22Rv1 (cell line): ENCODE measurements at regions not wholly inside any gene's neighbourhood (a gene's known extent, or its start where the extent isn't known, plus 50 kb on each side); places are given as distances from the start of the nearest gene placed in this dataset.

Experiments
- H3K27ac ChIP-seq: fragments of 450-650 bp; 2 replicates; pipeline ENCODE4 v1.5.1; 2017
- ZFX ChIP-seq: fragments of 450-650 bp; IDR thresholded peaks from 2 replicates; pipeline ENCODE4 v1.6.1; 2017; ENCODE audit warnings: antibody characterized with exemption, borderline replicate concordance
- TF ChIP-seq, protein P1 (sequence below): fragments of 450-650 bp; IDR thresholded peaks from 2 replicates; pipeline ENCODE4 v1.5.1; 2017; ENCODE audit warnings: mild to moderate bottlenecking

DNA sequence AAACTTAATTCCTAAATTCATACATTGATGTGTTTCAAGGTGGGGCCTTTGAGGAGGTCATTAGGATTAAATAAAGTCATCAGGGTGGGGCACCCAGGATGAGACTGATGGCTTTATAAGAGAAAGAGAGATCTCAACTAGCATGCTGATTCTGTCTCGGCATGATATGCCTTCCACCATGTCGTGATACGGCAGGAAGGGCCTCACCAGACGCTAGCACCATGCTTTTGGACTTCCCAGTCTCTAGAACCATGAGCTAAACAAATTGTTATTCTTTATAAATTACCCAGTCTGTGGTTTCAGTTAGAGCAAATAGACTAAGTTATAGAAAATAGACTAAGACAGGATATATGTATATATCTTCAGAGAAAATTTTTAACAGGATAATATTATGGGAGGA, 759.6 kb downstream of the MED13L start:
- H3K27ac ChIP-seq = no peak overlapping the region
- TF ChIP-seq ZFX = no peak
- TF ChIP-seq, protein P1, sequence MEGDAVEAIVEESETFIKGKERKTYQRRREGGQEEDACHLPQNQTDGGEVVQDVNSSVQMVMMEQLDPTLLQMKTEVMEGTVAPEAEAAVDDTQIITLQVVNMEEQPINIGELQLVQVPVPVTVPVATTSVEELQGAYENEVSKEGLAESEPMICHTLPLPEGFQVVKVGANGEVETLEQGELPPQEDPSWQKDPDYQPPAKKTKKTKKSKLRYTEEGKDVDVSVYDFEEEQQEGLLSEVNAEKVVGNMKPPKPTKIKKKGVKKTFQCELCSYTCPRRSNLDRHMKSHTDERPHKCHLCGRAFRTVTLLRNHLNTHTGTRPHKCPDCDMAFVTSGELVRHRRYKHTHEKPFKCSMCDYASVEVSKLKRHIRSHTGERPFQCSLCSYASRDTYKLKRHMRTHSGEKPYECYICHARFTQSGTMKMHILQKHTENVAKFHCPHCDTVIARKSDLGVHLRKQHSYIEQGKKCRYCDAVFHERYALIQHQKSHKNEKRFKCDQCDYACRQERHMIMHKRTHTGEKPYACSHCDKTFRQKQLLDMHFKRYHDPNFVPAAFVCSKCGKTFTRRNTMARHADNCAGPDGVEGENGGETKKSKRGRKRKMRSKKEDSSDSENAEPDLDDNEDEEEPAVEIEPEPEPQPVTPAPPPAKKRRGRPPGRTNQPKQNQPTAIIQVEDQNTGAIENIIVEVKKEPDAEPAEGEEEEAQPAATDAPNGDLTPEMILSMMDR = no peak

DNA sequence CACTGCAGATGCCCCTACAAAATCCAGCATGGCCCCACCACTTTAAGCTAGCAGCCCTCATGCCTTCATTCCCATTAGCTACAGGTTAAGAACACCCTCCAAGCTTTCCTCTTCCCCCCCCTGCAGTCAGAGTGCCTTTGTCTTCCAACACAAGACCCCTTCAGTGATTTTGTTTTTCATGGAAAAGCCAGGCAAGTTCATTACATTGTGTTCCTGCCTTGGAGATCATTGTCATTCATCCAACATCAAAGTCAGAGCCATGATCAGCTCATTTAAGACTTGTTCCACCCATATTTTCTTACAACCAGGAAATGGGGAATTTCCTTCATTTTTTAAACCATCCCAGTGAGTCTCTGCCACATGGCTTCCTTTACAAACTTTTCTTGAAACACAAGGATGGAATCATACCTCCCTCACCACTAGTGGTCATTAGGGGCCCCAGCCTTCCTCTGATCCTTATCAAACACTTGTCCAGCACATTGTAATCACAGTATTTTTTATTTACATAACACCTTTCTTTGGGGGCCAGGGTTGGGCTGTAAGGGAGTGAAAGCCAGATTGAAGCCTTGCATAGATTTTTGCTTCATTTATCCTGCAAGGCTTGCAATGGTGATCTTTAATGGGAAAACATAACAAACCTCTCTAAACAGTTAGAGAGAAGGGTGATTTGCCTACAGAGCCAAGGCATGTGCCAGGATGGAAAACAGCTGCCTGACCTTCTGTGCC, 765.3 kb downstream of the MED13L start:
- TF ChIP-seq, protein P1 = no peak
- TF ChIP-seq ZFX = no peak
- no peak overlapping the region for H3K27ac ChIP-seq

DNA sequence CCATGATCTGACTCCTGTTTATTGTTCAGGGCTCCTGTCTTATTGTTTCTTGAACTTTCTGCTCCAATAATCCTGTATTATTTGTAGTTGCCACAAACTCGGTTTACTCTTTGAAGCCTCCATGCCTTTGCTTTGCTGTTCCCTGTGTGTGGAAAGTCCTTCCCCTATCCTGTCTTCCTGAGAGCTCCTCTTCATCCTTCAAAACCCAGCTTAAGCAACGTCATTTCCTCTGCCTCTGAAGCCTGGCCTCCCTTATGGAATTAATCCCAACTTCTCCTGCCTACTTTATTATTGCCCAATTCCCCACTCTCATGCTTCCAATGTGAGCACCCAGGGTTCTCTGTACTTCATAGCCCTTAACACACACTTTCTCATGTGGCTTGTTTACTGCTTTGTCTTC, 766.2 kb downstream of the MED13L start:
- no peak overlapping the region for H3K27ac ChIP-seq
- TF ChIP-seq, protein P1 = no peak
- TF ChIP-seq ZFX = no peak

DNA sequence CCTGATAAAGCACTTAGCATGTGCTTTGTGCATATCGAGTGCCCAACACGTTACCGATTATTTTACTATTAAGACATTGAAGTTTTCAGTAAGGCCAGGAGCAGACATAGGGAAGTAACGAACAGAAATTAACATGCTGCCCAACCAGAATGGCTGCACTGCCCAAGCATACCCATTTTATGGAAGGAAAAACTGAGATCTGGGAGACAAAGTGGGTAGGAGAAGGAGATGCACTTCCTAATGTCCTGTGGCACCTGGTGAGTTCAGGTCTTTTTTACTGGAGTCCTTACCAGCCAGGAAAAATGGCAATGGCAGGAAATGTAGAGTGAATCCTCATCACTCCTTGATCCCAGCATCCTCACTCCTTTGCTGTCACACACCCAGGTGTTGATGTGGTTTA, 768.5 kb downstream of the MED13L start:
- H3K27ac ChIP-seq = no peak overlapping the region
- no peak for TF ChIP-seq ZFX
- TF ChIP-seq, protein P1 = no peak

DNA sequence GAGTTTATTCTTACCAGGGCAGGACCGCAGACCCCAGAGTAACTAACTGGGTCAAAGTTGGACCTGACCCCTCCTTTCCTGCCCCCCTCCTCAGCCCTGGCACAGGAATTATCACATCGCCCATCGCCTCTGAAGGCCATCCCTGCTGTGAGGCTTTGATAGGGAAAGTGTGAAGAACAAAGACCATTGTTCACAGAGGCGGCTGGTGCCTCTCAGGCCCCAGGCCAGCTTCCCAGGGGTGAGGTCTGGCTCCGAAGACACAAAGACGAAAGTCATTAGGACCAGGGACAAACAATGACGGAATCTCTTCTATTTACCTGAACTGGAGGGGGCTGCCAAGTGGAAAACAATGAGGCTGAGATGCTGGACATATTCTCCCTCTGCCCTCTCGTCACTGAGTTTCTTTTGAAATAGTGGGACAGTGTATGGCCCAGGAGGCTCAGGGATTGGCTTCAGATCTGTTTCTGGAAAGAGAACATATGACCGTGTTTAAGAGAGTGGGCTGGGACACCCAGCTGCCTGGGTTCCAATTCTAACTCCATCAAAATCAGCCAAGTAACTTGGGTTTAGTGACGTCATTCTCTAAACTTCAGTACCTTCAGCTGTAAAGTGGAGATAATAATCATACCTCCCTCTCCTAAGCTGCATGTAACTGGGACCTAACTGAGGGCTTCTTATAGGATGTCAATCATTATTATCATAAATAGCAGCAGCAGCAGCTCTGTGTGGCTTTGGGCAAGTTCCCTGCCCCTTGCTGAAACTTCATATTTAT, 769.4 kb downstream of the MED13L start:
- TF ChIP-seq ZFX = no peak
- TF ChIP-seq, protein P1 = no peak
- no peak overlapping the region for H3K27ac ChIP-seq

DNA sequence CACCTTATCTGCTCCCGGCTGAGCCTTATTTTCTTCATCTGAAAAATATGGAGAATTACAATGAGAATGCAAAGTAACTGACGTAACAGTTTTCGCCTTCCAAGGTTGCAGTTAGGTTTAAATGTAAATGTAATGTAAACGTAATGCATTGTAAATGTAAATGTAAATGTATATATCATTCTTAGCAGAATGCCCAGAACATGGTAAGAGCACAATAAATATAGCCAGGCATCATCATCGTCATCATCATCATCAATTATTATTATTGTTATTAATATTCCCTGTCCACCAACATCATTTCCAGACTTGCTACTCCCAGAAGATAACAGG, 770.0 kb downstream of the MED13L start:
- H3K27ac ChIP-seq = no peak overlapping the region
- no peak for TF ChIP-seq ZFX
- TF ChIP-seq, protein P1 = no peak
